OCI-LY1 (cell line): ENCODE measurements at regions not wholly inside any gene's neighbourhood (a gene's known extent, or its start where the extent isn't known, plus 50 kb on each side); places are given as distances from the start of the nearest gene placed in this dataset.

Source experiments
- H2AFZ ChIP-seq: fragments of 200-600 bp; sonication (generic), shearing (Covaris generic); 2 replicates; pipeline ENCODE4 v1.6.0; 2014; ENCODE audit warnings: antibody characterized with exemption, mild to moderate bottlenecking, low read length
- H3F3A ChIP-seq: fragments of 200-600 bp; sonication (generic), shearing (Covaris generic); 2 replicates; pipeline ENCODE4 v1.6.0; 2014; ENCODE audit warnings: mild to moderate bottlenecking, antibody characterized with exemption, low read length, moderate library complexity; ENCODE audit not compliant: insufficient read depth
- H3K27ac ChIP-seq: fragments of 200-600 bp; sonication (generic); 2 replicates; pipeline ENCODE4 v1.5.1; 2014; ENCODE audit warnings: low read length, mixed run types, mild to moderate bottlenecking, low read depth; ENCODE audit not compliant: poor library complexity, severe bottlenecking
- H3K27me3 ChIP-seq: fragments of 200-600 bp; sonication (generic); 2 replicates; pipeline ENCODE4 v1.6.0; 2014; ENCODE audit warnings: antibody characterized with exemption, mild to moderate bottlenecking, low read length, moderate library complexity; ENCODE audit not compliant: insufficient read depth
- H3K36me3 ChIP-seq: fragments of 200-600 bp; sonication (generic); 2 replicates; pipeline ENCODE4 v1.6.1; 2014; ENCODE audit warnings: mild to moderate bottlenecking, antibody characterized with exemption, low read length, moderate library complexity, mixed read lengths; ENCODE audit not compliant: insufficient read depth
- H3K4me1 ChIP-seq: fragments of 200-600 bp; sonication (generic); 2 replicates; pipeline ENCODE4 v1.5.1; 2014; ENCODE audit warnings: mild to moderate bottlenecking, low read length, moderate library complexity; ENCODE audit not compliant: insufficient read depth, severe bottlenecking
- H3K4me2 ChIP-seq: fragments of 200-600 bp; sonication (generic), shearing (Covaris generic); 2 replicates; pipeline ENCODE4 v1.6.1; 2014; ENCODE audit warnings: low read length
- H3K4me3 ChIP-seq: fragments of 200-600 bp; sonication (generic); 2 replicates; pipeline ENCODE4 v1.5.1; 2014; ENCODE audit warnings: low read length, low read depth, mild to moderate bottlenecking, mixed read lengths; ENCODE audit not compliant: poor library complexity, severe bottlenecking
- H3K79me2 ChIP-seq: fragments of 200-600 bp; shearing (Covaris generic); 2 replicates; pipeline ENCODE4 v1.6.1; 2016; ENCODE audit warnings: mixed run types, low read length, mixed read lengths; ENCODE audit not compliant: insufficient read depth
- H3K9ac ChIP-seq: fragments of 200-600 bp; sonication (generic), shearing (Covaris generic); 2 replicates; pipeline ENCODE4 v1.6.1; 2014; ENCODE audit warnings: mild to moderate bottlenecking, low read length, mixed read lengths
- H3K9me2 ChIP-seq: fragments of 200-600 bp; sonication (generic), shearing (Covaris generic); 2 replicates; pipeline ENCODE4 v1.6.1; 2014; ENCODE audit warnings: low read depth, mild to moderate bottlenecking, low read length, mixed read lengths
- H3K9me3 ChIP-seq: fragments of 200-600 bp; shearing (Covaris generic); 2 replicates; pipeline ENCODE4 v1.6.1; 2014; ENCODE audit warnings: low read length, mixed read lengths
- H4K20me1 ChIP-seq: fragments of 200-600 bp; sonication (generic), shearing (Covaris generic); 2 replicates; pipeline ENCODE4 v1.6.0; 2016; ENCODE audit warnings: mild to moderate bottlenecking, low read length; ENCODE audit not compliant: insufficient read depth
- CTCF ChIP-seq: fragments of 200-600 bp; sonication (generic), shearing (Covaris generic); IDR thresholded peaks from 2 replicates; pipeline ENCODE4 v1.5.1; 2017; ENCODE audit warnings: mild to moderate bottlenecking, antibody characterized with exemption, low read length, moderate library complexity, mixed read lengths
- EZH2 ChIP-seq: fragments of 200-600 bp; sonication (generic), shearing (Covaris generic); IDR thresholded peaks from 2 replicates; pipeline ENCODE4 v1.8.0; 2017; ENCODE audit warnings: borderline replicate concordance, mixed run types, mild to moderate bottlenecking, antibody characterized with exemption, low read length, moderate library complexity, mixed read lengths

- Histone ChIP-seq H3K27ac (no peak overlapping the region), H3K9ac (no peak overlapping the region), H3K9me2 (no peaks in the 10 kb centered on the region), H3K79me2 (no peaks in the 10 kb centered on the region), H2AFZ (no peak overlapping the region), H3K9me3 (peaks cover 12% of the 10 kb centered on the region; the same call in 1 of the 2 replicates), H4K20me1 (no peaks in the 10 kb centered on the region), H3K36me3 (no peaks in the 10 kb centered on the region), H3K4me2 (no peak overlapping the region), H3K4me3 (no peak overlapping the region), H3K27me3 (no peaks in the 10 kb centered on the region), H3K4me1 (no peaks in the 10 kb centered on the region), H3F3A (no peaks in the 10 kb centered on the region)
- no peak for TF ChIP-seq EZH2
- no peak for TF ChIP-seq CTCF
Measured at GRCh38 chr2:145136702-145137101, 616.8 kb upstream of the ZEB2 start.

GRCh38 chr2:145126146-145126545 is 606.2 kb upstream of the ZEB2 start:
- Histone ChIP-seq H3K79me2 (no peaks in the 10 kb centered on the region), H3K9ac (no peak overlapping the region), H3F3A (no peaks in the 10 kb centered on the region), H3K9me3 (no peaks in the 10 kb centered on the region), H3K4me2 (no peak overlapping the region), H3K27me3 (no peaks in the 10 kb centered on the region), H2AFZ (no peak overlapping the region), H3K9me2 (no peaks in the 10 kb centered on the region), H3K36me3 (no peaks in the 10 kb centered on the region), H3K4me3 (no peak overlapping the region), H4K20me1 (no peaks in the 10 kb centered on the region), H3K4me1 (no peaks in the 10 kb centered on the region), H3K27ac (no peak overlapping the region)
- TF ChIP-seq CTCF (no peak), EZH2 (no peak)

- Histone ChIP-seq H4K20me1 (no peaks in the 10 kb centered on the region), H3K36me3 (no peaks in the 10 kb centered on the region), H3K9me3 (no peaks in the 10 kb centered on the region), H3K4me1 (no peaks in the 10 kb centered on the region), H3F3A (no peaks in the 10 kb centered on the region), H3K4me2 (no peak overlapping the region), H2AFZ (no peak overlapping the region), H3K9ac (no peak overlapping the region), H3K27ac (no peak overlapping the region), H3K79me2 (no peaks in the 10 kb centered on the region), H3K4me3 (no peak overlapping the region), H3K27me3 (no peaks in the 10 kb centered on the region), H3K9me2 (no peaks in the 10 kb centered on the region)
- TF ChIP-seq EZH2 (no peak), CTCF (no peak)
Measured at GRCh38 chr2:145124085-145124484, 604.2 kb upstream of the ZEB2 start.
